Esophagus muscularis mucosa (tissue), 4 donors: ENCODE measurements at regions not wholly inside any gene's neighbourhood (a gene's known extent, or its start where the extent isn't known, plus 50 kb on each side); places are given as distances from the start of the nearest gene placed in this dataset.

Experiments
- DNase-seq: peaks from one replicate; pipeline ENCODE4 v3.0.0-alpha.2; 2017; ENCODE audit errors: extremely low spot score
- H3K27ac ChIP-seq, 4 donors: fragments of 200-600 bp; sonication (generic); replicated peaks in 1 of 4; 1 replicate in 3 of 4; 2 replicates in 1 of 4; pipeline ENCODE4 v1.5.1; 2016 to 2019; ENCODE audit warnings: mild to moderate bottlenecking in 1 of 4
- H3K27me3 ChIP-seq, 4 donors: fragments of 200-600 bp; sonication (generic); one replicate each; pipeline versions ENCODE4 v1.5.1 to v1.6.0; 2016 to 2019
- H3K36me3 ChIP-seq, 4 donors: fragments of 200-600 bp; sonication (generic); one replicate each; pipeline ENCODE4 v1.5.1; 2016 to 2019
- H3K4me1 ChIP-seq, 4 donors: fragments of 200-600 bp; sonication (generic); one replicate each; pipeline ENCODE4 v1.5.1; 2016 to 2019
- H3K4me3 ChIP-seq, 4 donors: fragments of 200-600 bp; sonication (generic); 1 replicate in 2 of 4; 2 replicates in 2 of 4; pipeline ENCODE4 v1.5.1; 2016 to 2019; ENCODE audit warnings: mild to moderate bottlenecking in 4 of 4, moderate library complexity in 1 of 4
- H3K9me3 ChIP-seq, 4 donors: fragments of 200-600 bp; sonication (generic); 1 replicate in 3 of 4; 2 replicates in 1 of 4; pipeline ENCODE4 v1.5.1; 2016 to 2019
- EP300 ChIP-seq: sonication (generic); formaldehyde crosslinking; IDR thresholded peaks from one replicate; pipeline ENCODE4 v1.6.1; 2017; ENCODE audit warnings: antibody characterized with exemption
- POLR2A ChIP-seq: fragments of 450-650 bp; IDR thresholded peaks from one replicate; pipeline ENCODE4 v1.6.1; 2017; ENCODE audit warnings: antibody characterized with exemption, moderate library complexity, mild to moderate bottlenecking, low read depth
- POLR2AphosphoS5 ChIP-seq, 2 donors: sonication (generic); formaldehyde crosslinking; IDR thresholded peaks; one replicate each; pipeline ENCODE4 v1.6.1; 2017; ENCODE audit warnings: antibody characterized with exemption in 2 of 2
- WGBS: methylation state at CpG from one replicate; pipeline ENCODE4 v1.1.5; 2018; 5-methylcytosine and 5-hydroxymethylcytosine counted together
- intact Hi-C: fragments of 100-400 bp; cut with DNase I; formaldehyde crosslinking; loops from one replicate; pipeline ENCODE4 v1.15.1; 2023
- TF ChIP-seq, protein P1 (sequence below), 3 experiments: fragments of 200-600 bp in 2 of 3; fragments of 450-650 bp in 1 of 3; sonication (generic) in 2 of 3; IDR thresholded peaks; one replicate each; pipeline ENCODE4 v1.5.1; 2017 to 2019; ENCODE audit warnings: antibody characterized with exemption in 3 of 3, mild to moderate bottlenecking in 2 of 3, moderate library complexity in 1 of 3

DNA sequence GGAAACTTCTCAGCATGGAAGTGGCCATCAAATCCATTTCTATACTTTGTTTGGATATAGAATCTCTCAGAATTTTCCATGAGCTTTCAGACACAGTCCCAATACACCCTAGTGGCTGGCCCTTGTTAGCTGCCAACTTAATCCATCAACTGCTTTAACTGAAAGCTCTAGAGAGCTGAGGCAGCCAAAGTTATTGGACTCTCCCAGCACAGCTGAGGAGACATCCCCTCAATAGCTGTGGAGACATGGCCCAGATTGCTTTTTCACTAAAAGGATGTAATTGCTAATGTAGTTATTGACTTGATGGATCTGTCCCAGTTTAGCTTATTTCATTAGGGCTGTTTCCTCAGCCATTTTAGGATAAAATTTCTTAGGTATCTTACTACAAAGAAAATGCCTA is 94.8 kb upstream of the PRMT6 start:
- TF ChIP-seq POLR2AphosphoS5 (IDR thresholded peaks at IDR 0.05) (no peak), EP300 (no peak), POLR2A (no peak)
- TF ChIP-seq, protein P1, sequence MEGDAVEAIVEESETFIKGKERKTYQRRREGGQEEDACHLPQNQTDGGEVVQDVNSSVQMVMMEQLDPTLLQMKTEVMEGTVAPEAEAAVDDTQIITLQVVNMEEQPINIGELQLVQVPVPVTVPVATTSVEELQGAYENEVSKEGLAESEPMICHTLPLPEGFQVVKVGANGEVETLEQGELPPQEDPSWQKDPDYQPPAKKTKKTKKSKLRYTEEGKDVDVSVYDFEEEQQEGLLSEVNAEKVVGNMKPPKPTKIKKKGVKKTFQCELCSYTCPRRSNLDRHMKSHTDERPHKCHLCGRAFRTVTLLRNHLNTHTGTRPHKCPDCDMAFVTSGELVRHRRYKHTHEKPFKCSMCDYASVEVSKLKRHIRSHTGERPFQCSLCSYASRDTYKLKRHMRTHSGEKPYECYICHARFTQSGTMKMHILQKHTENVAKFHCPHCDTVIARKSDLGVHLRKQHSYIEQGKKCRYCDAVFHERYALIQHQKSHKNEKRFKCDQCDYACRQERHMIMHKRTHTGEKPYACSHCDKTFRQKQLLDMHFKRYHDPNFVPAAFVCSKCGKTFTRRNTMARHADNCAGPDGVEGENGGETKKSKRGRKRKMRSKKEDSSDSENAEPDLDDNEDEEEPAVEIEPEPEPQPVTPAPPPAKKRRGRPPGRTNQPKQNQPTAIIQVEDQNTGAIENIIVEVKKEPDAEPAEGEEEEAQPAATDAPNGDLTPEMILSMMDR (IDR thresholded peaks at IDR 0.05), result no peak
- Histone ChIP-seq H3K9me3 (no peaks in the 10 kb centered on the region), H3K36me3 (no peaks in the 10 kb centered on the region), H3K27ac (no peak overlapping the region), H3K4me3 (no peak overlapping the region), H3K27me3 (no peaks in the 10 kb centered on the region), H3K4me1 (no peaks in the 10 kb centered on the region)
- intact Hi-C loops, result no loop called here
- DNase-seq, result no peak

DNA sequence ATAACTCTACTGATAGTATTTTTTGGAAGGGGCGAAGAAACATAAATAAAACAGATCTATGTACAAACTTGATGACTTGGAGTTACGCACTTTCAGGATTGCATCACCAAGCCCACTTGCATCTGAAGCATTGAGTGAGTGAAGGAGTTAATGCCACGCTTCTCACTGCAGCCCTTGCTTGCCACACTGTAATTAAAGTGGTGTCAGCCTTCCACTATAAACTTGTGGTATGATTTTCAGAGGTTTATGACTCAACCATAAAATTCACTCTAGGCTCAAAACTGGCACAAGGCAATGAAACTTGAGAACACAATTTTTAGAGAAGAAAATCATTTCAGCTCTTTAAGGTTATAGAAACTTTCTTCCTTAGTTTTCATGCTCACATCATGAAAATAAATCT is 93.9 kb upstream of the PRMT6 start:
- no peaks in the 10 kb centered on the region for H3K9me3 ChIP-seq
- no peak overlapping the region for H3K27ac ChIP-seq
- intact Hi-C loops, result no loop called here
- DNase-seq, result no peak
- TF ChIP-seq POLR2AphosphoS5 (IDR thresholded peaks at IDR 0.05) (no peak), POLR2A (no peak), EP300 (no peak)
- TF ChIP-seq, protein P1 (IDR thresholded peaks at IDR 0.05), result no peak
- 93% methylated on average over 3 of the region's 3 CpGs for WGBS
- H3K4me1 ChIP-seq, result no peaks in the 10 kb centered on the region
- H3K27me3 ChIP-seq, result no peaks in the 10 kb centered on the region
- no peaks in the 10 kb centered on the region for H3K36me3 ChIP-seq
- H3K4me3 ChIP-seq, result no peak overlapping the region

DNA sequence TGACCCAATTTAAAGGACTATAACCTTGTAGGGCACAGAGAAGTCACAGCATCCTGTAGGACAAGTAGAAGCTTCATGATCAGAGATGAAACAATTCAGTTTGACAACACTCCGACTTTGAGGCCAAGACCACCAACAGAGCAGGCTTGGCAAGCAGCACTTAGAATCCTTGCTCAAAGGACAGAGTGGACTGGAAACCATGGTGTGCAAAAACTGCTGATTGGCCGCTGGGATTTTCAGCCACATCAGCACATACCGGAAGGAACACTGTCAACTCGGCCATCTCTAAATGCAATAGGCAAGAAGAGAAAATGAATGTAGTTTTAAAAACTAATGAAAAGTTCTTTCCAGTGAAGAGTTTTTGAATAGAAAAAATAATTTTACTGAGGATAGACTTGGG is 92.0 kb upstream of the PRMT6 start:
- Histone ChIP-seq H3K27me3 (no peaks in the 10 kb centered on the region), H3K4me1 (no peaks in the 10 kb centered on the region), H3K27ac (no peak overlapping the region), H3K9me3 (no peaks in the 10 kb centered on the region), H3K4me3 (no peak overlapping the region), H3K36me3 (no peaks in the 10 kb centered on the region)
- no peak for DNase-seq
- intact Hi-C loops, result no loop called here
- 80% methylated on average over 4 of the region's 4 CpGs for whole genome bisulfite sequencing
- TF ChIP-seq EP300, result no peak
- no peak for TF ChIP-seq POLR2A
- TF ChIP-seq, protein P1 (IDR thresholded peaks at IDR 0.05), result no peak
- TF ChIP-seq POLR2AphosphoS5 (IDR thresholded peaks at IDR 0.05), result no peak

DNA sequence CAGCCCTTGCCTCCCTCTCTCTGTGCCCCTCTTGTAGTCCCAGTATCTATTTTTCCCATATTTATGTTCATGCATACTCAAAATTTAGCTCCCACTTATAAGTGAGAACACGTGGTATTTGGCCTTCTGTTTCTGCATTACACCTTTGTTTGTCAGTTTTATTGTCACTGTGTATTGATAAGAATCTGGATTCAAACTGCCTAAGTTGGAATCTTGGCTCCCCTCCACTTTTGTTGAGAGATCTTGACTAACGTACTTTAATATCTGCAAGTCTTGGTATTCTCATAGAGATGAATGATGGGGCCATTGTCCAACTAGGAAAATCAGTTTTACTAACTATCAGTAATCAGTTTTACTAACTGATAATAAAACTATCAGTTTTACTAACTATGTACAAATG is 87.8 kb upstream of the PRMT6 start:
- no peaks in the 10 kb centered on the region for H3K9me3 ChIP-seq
- no peaks in the 10 kb centered on the region for H3K36me3 ChIP-seq
- 66% methylated on average over 2 of the region's 2 CpGs for WGBS
- intact Hi-C loops, result no loop called here
- no peak for TF ChIP-seq EP300
- TF ChIP-seq, protein P1 (IDR thresholded peaks at IDR 0.05), result no peak
- TF ChIP-seq POLR2A, result no peak
- TF ChIP-seq POLR2AphosphoS5 (IDR thresholded peaks at IDR 0.05), result no peak
- no peak for DNase-seq
- H3K4me1 ChIP-seq, result no peaks in the 10 kb centered on the region
- no peak overlapping the region for H3K4me3 ChIP-seq
- no peaks in the 10 kb centered on the region for H3K27me3 ChIP-seq
- no peak overlapping the region for H3K27ac ChIP-seq

DNA sequence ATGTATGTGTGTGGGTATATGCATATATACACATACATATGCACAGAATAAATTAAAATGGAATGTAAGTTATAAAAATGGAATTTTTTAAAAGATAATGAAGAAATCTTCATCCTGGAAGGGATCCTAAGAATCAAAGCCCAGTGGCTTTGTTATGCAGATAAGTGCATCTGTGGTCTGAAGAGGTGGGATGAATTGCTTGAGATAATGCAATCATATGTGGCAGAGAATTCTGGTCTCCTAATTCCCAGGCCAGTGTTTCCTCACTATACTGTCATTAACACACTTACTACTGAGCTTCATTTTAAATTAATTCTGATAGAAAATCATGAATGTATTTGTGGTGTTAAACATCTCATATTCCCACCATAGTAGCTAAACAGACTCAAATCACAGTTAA is 86.7 kb upstream of the PRMT6 start:
- H3K27me3 ChIP-seq, result no peaks in the 10 kb centered on the region
- no peak for DNase-seq
- TF ChIP-seq POLR2AphosphoS5 (IDR thresholded peaks at IDR 0.05) (no peak), EP300 (no peak)
- H3K4me1 ChIP-seq, result no peaks in the 10 kb centered on the region
- H3K36me3 ChIP-seq, result no peaks in the 10 kb centered on the region
- no peaks in the 10 kb centered on the region for H3K9me3 ChIP-seq
- H3K27ac ChIP-seq, result no peak overlapping the region
- no peak overlapping the region for H3K4me3 ChIP-seq
- intact Hi-C loops, result no loop called here
